ENCODE measurements at regions not wholly inside any gene's neighbourhood (a gene's known extent, or its start where the extent isn't known, plus 50 kb on each side); places are given as distances from the start of the nearest gene placed in this dataset.

DNA sequence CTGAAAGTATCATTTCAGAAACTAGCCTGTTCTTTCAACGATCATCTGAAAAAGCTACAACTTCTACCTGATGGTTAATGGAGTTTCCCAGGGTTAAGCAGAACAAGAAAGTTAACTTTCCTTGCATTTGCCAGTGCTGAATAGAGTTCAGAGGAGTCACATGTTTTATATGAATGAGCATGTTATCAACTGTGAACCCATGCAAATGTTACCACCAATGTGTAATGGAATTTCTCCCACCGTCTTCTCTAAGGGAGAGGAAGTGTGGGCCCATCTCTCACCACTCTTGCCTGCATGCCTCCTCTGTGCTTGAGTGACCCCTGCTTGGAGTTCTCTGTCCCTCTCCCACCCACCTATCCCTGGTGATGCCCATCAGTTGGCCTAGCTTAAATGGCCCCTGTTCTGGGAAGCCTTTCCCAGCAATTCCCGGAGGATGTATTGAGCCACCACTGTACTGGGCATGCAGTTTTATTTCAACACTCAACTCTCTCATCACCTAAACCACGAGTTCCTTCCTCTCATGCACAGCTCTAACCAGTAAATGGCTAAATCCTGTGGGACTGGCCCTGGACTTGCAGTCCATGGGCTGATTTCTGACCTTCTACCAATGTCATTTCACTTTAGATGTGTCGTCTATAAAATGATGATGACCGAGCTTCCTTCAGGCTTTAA is 159.8 kb downstream of the RPAP3 start:
- TF ChIP-seq EZH2 (IDR thresholded peaks at IDR 0.05; ENCODE audit: insufficient read depth, poor library complexity, severe bottlenecking) (no peak), EZH2phosphoT487 (IDR thresholded peaks at IDR 0.05; ENCODE audit: insufficient read depth, low read depth) (no peak)
- Histone ChIP-seq H3K4me3 (no peak overlapping the region), H3K27me3 (replicated peaks; ENCODE audit: insufficient read depth) (no peaks in the 10 kb centered on the region), H3K4me2 (ENCODE audit: unreplicated experiment) (no peak overlapping the region), H2AFZ (no peak overlapping the region), H3K9me2 (ENCODE audit: insufficient read depth) (no peaks in the 10 kb centered on the region), H3F3A (ENCODE audit: insufficient read depth) (no peaks in the 10 kb centered on the region), H3K9me3 (ENCODE audit: low read depth) (no peaks in the 10 kb centered on the region), H3K36me3 (ENCODE audit: low read depth) (no peaks in the 10 kb centered on the region), H3K4me1 (ENCODE audit: insufficient read depth) (peaks cover under 1% of the 10 kb centered on the region; the same call in 1 of the 2 replicates), H3K9ac (no peak overlapping the region), H3K79me2 (ENCODE audit: insufficient read depth) (no peaks in the 10 kb centered on the region), H4K20me1 (ENCODE audit: insufficient read depth) (no peaks in the 10 kb centered on the region), H3K27ac (no peak overlapping the region)
- WGBS, 2 experiments (ENCODE audit: low coverage in 1 of 2, low lambda C conversion rate in 2 of 2, missing lambda C conversion rate in 2 of 2), result 64 to 75% methylated on average over 6 of the region's 6 CpGs
- no peak for DNase-seq
- in situ Hi-C loops (cut with MboI), result no loop called here

DNA sequence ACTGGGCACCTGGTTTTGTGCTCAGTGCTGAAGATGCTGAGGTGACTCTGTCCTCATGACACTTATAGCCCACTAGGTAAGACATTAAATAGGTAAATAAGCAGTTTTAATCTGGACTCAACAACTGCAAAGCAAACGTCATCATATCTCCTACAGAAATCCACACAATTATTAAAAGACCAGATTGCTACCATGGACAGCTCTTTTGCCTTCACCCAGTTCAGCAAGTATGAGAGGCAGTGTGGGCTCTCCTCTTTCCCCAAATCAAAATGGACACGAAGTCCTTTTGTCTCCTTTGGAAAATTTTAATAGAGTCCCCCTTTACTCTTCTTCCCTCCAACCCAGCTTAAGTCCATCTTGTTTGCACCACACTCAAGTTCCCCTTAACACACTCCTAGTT is 171.1 kb downstream of the RPAP3 start:
- H3K9me3 ChIP-seq (ENCODE audit: low read depth), result no peaks in the 10 kb centered on the region
- no peaks in the 10 kb centered on the region for H3K79me2 ChIP-seq (ENCODE audit: insufficient read depth)
- no peaks in the 10 kb centered on the region for H3K36me3 ChIP-seq (ENCODE audit: low read depth)
- no peaks in the 10 kb centered on the region for H3K9me2 ChIP-seq (ENCODE audit: insufficient read depth)
- H3K27me3 ChIP-seq (replicated peaks; ENCODE audit: insufficient read depth), result peaks cover 7% of the 10 kb centered on the region
- no peak overlapping the region for H2AFZ ChIP-seq
- no peak overlapping the region for H3K4me3 ChIP-seq
- TF ChIP-seq EZH2 (IDR thresholded peaks at IDR 0.05; ENCODE audit: insufficient read depth, poor library complexity, severe bottlenecking), result no peak
- no peak for TF ChIP-seq EZH2phosphoT487 (IDR thresholded peaks at IDR 0.05; ENCODE audit: insufficient read depth, low read depth)
- peak; percentile 51 for DNase-seq
- H3K4me1 ChIP-seq (ENCODE audit: insufficient read depth), result no peaks in the 10 kb centered on the region
- 0 to 2% methylated on average over 2 of the region's 2 CpGs for WGBS, 2 experiments (ENCODE audit: low coverage in 1 of 2, low lambda C conversion rate in 2 of 2, missing lambda C conversion rate in 2 of 2)
- H3K4me2 ChIP-seq (ENCODE audit: unreplicated experiment), result no peak overlapping the region
- H3K27ac ChIP-seq, result no peak overlapping the region
- in situ Hi-C loops (cut with MboI), result no loop called here
- H4K20me1 ChIP-seq (ENCODE audit: insufficient read depth), result no peaks in the 10 kb centered on the region
- H3F3A ChIP-seq (ENCODE audit: insufficient read depth), result no peaks in the 10 kb centered on the region
- no peak overlapping the region for H3K9ac ChIP-seq

DNA sequence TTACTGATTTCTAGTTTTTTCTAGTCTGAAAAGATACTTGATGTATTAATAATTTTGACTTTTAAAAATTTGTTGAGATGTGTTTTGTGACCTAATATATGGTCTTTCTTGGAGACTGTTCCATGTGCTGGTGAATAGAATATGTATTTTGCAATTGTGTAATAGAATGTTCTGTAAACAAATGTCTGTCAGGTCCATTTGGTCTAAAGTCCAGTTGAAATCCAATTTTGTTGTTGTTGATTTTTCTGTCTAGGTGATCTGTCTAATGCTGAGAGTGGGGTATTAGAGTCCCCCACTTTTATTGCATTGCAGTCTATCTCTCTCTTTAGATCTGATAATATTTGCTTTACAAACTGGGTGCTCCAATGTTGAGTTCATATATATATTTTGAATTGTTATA is 175.8 kb downstream of the RPAP3 start:
- DNase-seq, result no peak
- Histone ChIP-seq H3K27ac (no peak overlapping the region), H3K27me3 (replicated peaks; ENCODE audit: insufficient read depth) (no peaks in the 10 kb centered on the region; the same call in 1 of the 2 replicates), H3K9me2 (ENCODE audit: insufficient read depth) (no peaks in the 10 kb centered on the region), H2AFZ (no peak overlapping the region), H4K20me1 (ENCODE audit: insufficient read depth) (no peaks in the 10 kb centered on the region), H3K4me2 (ENCODE audit: unreplicated experiment) (no peak overlapping the region), H3K79me2 (ENCODE audit: insufficient read depth) (no peaks in the 10 kb centered on the region), H3K4me3 (no peak overlapping the region), H3K4me1 (ENCODE audit: insufficient read depth) (no peaks in the 10 kb centered on the region), H3F3A (ENCODE audit: insufficient read depth) (no peaks in the 10 kb centered on the region), H3K9me3 (ENCODE audit: low read depth) (no peaks in the 10 kb centered on the region), H3K9ac (no peak overlapping the region), H3K36me3 (ENCODE audit: low read depth) (no peaks in the 10 kb centered on the region)
- TF ChIP-seq EZH2 (IDR thresholded peaks at IDR 0.05; ENCODE audit: insufficient read depth, poor library complexity, severe bottlenecking) (no peak), EZH2phosphoT487 (IDR thresholded peaks at IDR 0.05; ENCODE audit: insufficient read depth, low read depth) (no peak)
- in situ Hi-C loops (cut with MboI), result no loop called here

DNA sequence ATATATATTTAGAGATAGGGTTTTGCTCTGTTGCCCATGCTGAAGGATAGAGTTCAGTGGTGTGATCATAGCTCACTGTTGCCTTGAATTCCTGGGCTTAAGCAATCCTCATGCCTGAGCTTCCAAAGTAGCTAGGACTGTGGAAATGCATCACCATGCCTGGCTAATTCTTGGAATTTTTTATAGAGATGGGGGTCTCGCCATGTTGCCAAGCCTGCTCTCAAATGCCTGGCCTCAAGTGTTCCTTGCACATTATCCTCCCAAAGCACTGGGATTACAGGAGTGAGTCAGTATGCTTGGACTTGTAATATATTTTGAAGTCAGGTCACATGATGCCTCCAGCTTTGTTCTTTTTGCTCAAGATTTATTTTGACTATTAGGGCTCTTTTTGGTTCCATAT is 178.0 kb downstream of the RPAP3 start:
- TF ChIP-seq EZH2 (IDR thresholded peaks at IDR 0.05; ENCODE audit: insufficient read depth, poor library complexity, severe bottlenecking) (no peak), EZH2phosphoT487 (IDR thresholded peaks at IDR 0.05; ENCODE audit: insufficient read depth, low read depth) (no peak)
- no peak overlapping the region for H3K27ac ChIP-seq
- H3K36me3 ChIP-seq (ENCODE audit: low read depth), result no peaks in the 10 kb centered on the region
- no peaks in the 10 kb centered on the region for H3K9me2 ChIP-seq (ENCODE audit: insufficient read depth)
- no peaks in the 10 kb centered on the region for H3K79me2 ChIP-seq (ENCODE audit: insufficient read depth)
- no peaks in the 10 kb centered on the region for H3K4me1 ChIP-seq (ENCODE audit: insufficient read depth)
- no peak overlapping the region for H2AFZ ChIP-seq
- H3F3A ChIP-seq (ENCODE audit: insufficient read depth), result no peaks in the 10 kb centered on the region
- no peak overlapping the region for H3K4me3 ChIP-seq
- DNase-seq, result peak; percentile 41
- in situ Hi-C loops (cut with MboI), result no loop called here
- H3K4me2 ChIP-seq (ENCODE audit: unreplicated experiment), result no peak overlapping the region
- 0% methylated on average over 1 of the region's 1 CpG for WGBS, 2 experiments (ENCODE audit: low coverage in 1 of 2, low lambda C conversion rate in 2 of 2, missing lambda C conversion rate in 2 of 2)
- no peaks in the 10 kb centered on the region for H3K9me3 ChIP-seq (ENCODE audit: low read depth)
- H4K20me1 ChIP-seq (ENCODE audit: insufficient read depth), result no peaks in the 10 kb centered on the region
- no peak overlapping the region for H3K9ac ChIP-seq
- H3K27me3 ChIP-seq (replicated peaks; ENCODE audit: insufficient read depth), result peaks cover 6% of the 10 kb centered on the region; the same call in 1 of the 2 replicates

DNA sequence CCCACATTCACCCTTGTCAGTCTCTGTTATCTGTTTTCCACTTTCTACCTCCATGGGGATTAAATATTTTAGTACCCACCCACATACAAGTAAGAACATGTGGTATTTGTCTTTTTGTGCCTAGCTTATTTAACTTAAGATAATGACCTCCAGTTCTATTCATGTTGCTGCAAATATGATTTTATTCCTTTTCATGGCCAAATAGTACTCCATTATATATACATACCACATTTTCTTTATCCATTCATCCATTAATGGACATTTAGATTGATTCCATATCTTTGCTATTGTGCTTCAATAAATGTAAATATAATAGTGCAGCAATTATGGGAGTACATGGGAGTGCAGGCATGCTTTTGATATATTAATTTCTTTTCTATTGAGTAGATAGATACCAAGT is 185.8 kb downstream of the RPAP3 start:
- H3K36me3 ChIP-seq (ENCODE audit: low read depth), result no peaks in the 10 kb centered on the region
- in situ Hi-C loops (cut with MboI), result no loop called here
- no peaks in the 10 kb centered on the region for H3F3A ChIP-seq (ENCODE audit: insufficient read depth)
- TF ChIP-seq EZH2phosphoT487 (IDR thresholded peaks at IDR 0.05; ENCODE audit: insufficient read depth, low read depth), result no peak
- no peak for TF ChIP-seq EZH2 (IDR thresholded peaks at IDR 0.05; ENCODE audit: insufficient read depth, poor library complexity, severe bottlenecking)
- no peak overlapping the region for H3K4me2 ChIP-seq (ENCODE audit: unreplicated experiment)
- H2AFZ ChIP-seq, result no peak overlapping the region
- H3K79me2 ChIP-seq (ENCODE audit: insufficient read depth), result no peaks in the 10 kb centered on the region
- H3K27me3 ChIP-seq (replicated peaks; ENCODE audit: insufficient read depth), result 0 out of 2 replicates have a peak, but pooled peaks cover 6% of the 10 kb centered on the region
- no peak overlapping the region for H3K4me3 ChIP-seq
- H3K27ac ChIP-seq, result no peak overlapping the region
- H3K9me3 ChIP-seq (ENCODE audit: low read depth), result no peaks in the 10 kb centered on the region
- no peaks in the 10 kb centered on the region for H3K9me2 ChIP-seq (ENCODE audit: insufficient read depth)
- no peak for DNase-seq
- no peaks in the 10 kb centered on the region for H3K4me1 ChIP-seq (ENCODE audit: insufficient read depth)
- no peak overlapping the region for H3K9ac ChIP-seq
- no peaks in the 10 kb centered on the region for H4K20me1 ChIP-seq (ENCODE audit: insufficient read depth)
